Amniotic epithelial cell (primary cell): ENCODE measurements at regions not wholly inside any gene's neighbourhood (a gene's known extent, or its start where the extent isn't known, plus 50 kb on each side); places are given as distances from the start of the nearest gene placed in this dataset.

ENCODE experiments used
- DNase-seq: peaks from one replicate; pipeline ENCODE4 v3.0.0-alpha.2; 2010; ENCODE audit warnings: low read depth

GRCh38 chr20:56925082-56925830 lies 296.1 kb downstream of the TFAP2C start:
- no peak for DNase-seq

- no peak for DNase-seq
These were observed 296.7 kb downstream of the TFAP2C start for GRCh38 chr20:56925831-56926170.

GRCh38 chr20:56926501-56926900 lies 297.4 kb downstream of the TFAP2C start:
- no peak for DNase-seq

- no peak for DNase-seq
These were observed 298.0 kb downstream of the TFAP2C start for GRCh38 chr20:56927127-56927526.

GRCh38 chr20:56928007-56928406 lies 298.9 kb downstream of the TFAP2C start:
- DNase-seq: no peak

- no peak for DNase-seq
These were observed 300.5 kb downstream of the TFAP2C start for GRCh38 chr20:56929606-56930005.

GRCh38 chr20:56930876-56931275 lies 301.8 kb downstream of the TFAP2C start:
- DNase-seq: no peak

GRCh38 chr20:56932575-56933330 lies 303.6 kb downstream of the TFAP2C start:
- DNase-seq: no peak

GRCh38 chr20:56933331-56933698 lies 304.2 kb downstream of the TFAP2C start:
- DNase-seq: no peak

GRCh38 chr20:56934888-56935287 lies 305.8 kb downstream of the TFAP2C start:
- no peak for DNase-seq

GRCh38 chr20:56940466-56940865 lies 311.4 kb downstream of the TFAP2C start:
- DNase-seq: no peak

- no peak for DNase-seq
These were observed 312.1 kb downstream of the TFAP2C start for GRCh38 chr20:56941101-56941686.

- no peak for DNase-seq
These were observed 315.1 kb downstream of the TFAP2C start for GRCh38 chr20:56943946-56944945.

- no peak for DNase-seq
These were observed 316.0 kb downstream of the TFAP2C start for GRCh38 chr20:56945057-56945456.

GRCh38 chr20:56945901-56946300 lies 316.8 kb downstream of the TFAP2C start:
- DNase-seq: no peak

- no peak for DNase-seq
These were observed 317.1 kb downstream of the BMP7 start for GRCh38 chr20:56949318-56949717.

- DNase-seq: no peak
These were observed 314.0 kb downstream of the BMP7 start for GRCh38 chr20:56952258-56953047.

GRCh38 chr20:56953048-56953586 lies 313.3 kb downstream of the BMP7 start:
- no peak for DNase-seq

GRCh38 chr20:56954797-56955196 lies 311.6 kb downstream of the BMP7 start:
- no peak for DNase-seq

- DNase-seq: no peak
These were observed 310.8 kb downstream of the BMP7 start for GRCh38 chr20:56955680-56956079.

- no peak for DNase-seq
These were observed 309.9 kb downstream of the BMP7 start for GRCh38 chr20:56956534-56956933.
